ENCODE measurements at regions not wholly inside any gene's neighbourhood (a gene's known extent, or its start where the extent isn't known, plus 50 kb on each side); places are given as distances from the start of the nearest gene placed in this dataset.
"Not testable (repeated sequence)": the region's sequence is repeated elsewhere in the genome, so short reads cannot be mapped to it uniquely, and the experiment has no call there.

DNA sequence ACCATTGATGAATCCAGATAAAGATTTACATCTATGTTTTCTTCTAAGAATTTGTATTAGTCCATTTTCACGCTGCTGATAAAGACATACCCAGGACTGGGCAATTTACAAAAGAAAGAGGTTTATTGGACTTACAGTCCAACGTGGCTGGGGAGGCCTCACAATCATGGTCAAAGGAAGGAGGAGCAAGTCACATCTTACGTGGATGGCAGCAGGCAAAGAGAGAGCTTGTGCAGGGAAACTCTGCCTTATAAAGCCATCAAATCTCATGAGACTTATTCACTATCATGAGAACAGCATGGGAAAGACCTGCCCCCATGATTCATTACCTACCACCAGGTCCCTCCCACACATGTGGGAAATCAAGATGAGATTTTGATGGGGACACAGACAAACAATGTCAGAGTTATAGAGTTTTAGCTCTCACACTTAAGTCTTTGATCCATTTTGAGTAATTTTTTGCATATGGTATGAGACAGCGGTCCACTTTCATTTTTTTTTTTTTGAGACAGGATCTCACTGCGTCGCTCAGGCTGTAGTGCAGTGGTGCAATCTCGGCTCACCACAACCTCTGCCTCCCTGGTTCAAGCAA, 53.5 kb upstream of the JADE2 start:
- H3K27me3 Mint-ChIP-seq, H3K4me1 Mint-ChIP-seq, DNase-seq, H3K4me3 Mint-ChIP-seq, H3K36me3 Mint-ChIP-seq, H3K27ac Mint-ChIP-seq: not testable (repeated sequence)
- peaks cover 14% of the 10 kb centered on the region for H3K9me3 Mint-ChIP-seq

DNA sequence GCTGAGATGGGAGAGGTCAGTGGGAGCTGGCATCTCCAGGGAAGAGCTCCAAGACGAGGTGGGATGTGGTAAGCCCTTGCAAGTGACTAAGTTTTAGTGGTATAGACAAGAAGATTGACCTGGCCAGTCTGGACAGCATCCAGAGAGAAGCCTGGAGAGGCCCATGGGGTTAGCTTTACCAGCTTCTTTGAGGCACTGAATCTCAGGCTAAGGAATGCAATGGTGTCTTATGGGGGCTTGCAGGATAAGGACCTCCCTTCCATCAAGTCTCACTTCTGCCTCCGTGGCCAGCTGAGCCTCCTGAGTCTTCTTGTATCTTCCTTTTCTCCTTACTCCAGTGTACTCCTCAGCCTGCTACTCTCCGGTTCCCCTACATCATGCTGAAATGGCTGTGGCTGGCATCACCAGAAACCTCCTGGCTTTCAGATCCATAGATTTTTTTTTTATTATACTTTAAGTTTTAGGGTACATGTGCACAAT, 56.5 kb upstream of the JADE2 start:
- peaks cover 3% of the 10 kb centered on the region for H3K36me3 Mint-ChIP-seq
- no peaks in the 10 kb centered on the region for H3K27me3 Mint-ChIP-seq
- H3K4me1 Mint-ChIP-seq, result peaks cover 18% of the 10 kb centered on the region
- H3K4me3 Mint-ChIP-seq, result no peak overlapping the region
- DNase-seq, result no peak
- no peak overlapping the region for H3K27ac Mint-ChIP-seq
- H3K9me3 Mint-ChIP-seq, result peaks cover 12% of the 10 kb centered on the region

DNA sequence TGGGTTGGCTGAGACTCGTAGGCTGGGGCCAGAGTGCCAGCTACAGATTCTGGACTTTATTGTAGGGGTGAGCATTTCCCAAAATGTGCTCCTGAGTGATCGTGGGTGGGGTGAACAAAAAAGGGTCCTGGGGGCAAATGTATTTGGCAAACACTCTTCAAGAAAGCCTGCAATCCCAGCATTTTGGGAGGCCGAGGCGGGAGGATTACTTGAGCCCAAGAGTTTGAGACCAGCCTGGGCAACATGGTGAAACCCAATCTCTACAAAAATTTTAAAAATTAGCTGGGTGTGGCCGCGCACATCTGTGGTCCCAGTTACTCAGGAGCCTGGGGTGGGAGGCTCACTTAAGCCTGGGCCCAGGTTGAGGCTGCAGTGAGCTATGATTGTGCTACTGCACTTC, 55.5 kb upstream of the CDKN2AIPNL start:
- no peaks in the 10 kb centered on the region for H3K36me3 Mint-ChIP-seq
- H3K4me3 Mint-ChIP-seq, result no peak overlapping the region
- H3K9me3 Mint-ChIP-seq, result peaks cover 7% of the 10 kb centered on the region

DNA sequence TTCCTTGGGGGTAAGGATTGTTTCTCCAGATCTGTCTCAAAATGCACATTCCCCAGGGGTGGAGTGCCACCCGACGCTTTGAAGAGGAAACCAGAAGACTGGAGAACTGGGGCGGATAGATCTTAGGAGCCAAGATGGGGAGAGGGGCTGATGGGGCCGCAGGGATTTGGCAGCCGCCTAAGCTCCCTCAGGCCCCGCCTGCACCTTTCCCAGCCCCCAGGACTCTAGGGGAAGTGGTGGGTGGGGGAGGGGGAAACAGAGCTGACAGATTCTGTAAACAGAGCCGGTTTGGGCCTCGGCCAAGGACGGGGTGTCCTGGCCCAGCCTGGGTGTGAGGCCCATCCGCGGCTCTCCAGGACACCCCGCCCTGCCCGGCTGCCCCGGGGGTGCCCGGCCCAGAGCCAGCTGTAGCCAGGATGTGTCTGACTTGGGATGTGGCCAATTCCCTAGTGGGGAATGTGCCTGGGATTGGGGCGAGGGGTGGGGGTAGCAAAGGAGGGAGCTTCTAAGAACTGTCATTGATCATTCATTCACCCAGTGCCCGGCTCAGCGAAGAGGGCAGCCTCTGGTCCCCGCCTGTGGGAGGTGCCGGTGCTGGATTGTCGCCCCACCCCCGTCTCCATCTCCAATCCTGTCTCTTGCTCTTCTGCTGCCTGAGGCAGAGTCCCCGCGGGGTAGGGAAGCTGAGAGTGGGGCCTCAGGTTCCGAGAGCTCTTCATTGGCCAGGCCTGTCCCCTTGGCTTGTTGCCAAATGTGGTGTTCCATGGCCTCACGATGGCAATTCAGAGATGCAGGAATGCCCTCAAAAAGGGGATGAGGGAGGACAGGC, 54.8 kb upstream of the CDKN2AIPNL start:
- Mint-ChIP-seq H3K27me3 (no peaks in the 10 kb centered on the region), H3K4me1 (peaks cover 17% of the 10 kb centered on the region), H3K4me3 (peak overlapping the region; percentile 79), H3K9me3 (peaks cover 3% of the 10 kb centered on the region), H3K36me3 (no peaks in the 10 kb centered on the region), H3K27ac (peak overlapping the region; percentile 82)
- peak; percentile 28 for DNase-seq

More for the DNA sequence above, 55.5 kb upstream of the CDKN2AIPNL start:
- H3K4me1 Mint-ChIP-seq, result peaks cover 17% of the 10 kb centered on the region
- no peak overlapping the region for H3K27ac Mint-ChIP-seq
- no peak for DNase-seq
- no peaks in the 10 kb centered on the region for H3K27me3 Mint-ChIP-seq

- H3K4me1 Mint-ChIP-seq, result peaks cover 17% of the 10 kb centered on the region
- DNase-seq, result peak; percentile 72
- H3K27me3 Mint-ChIP-seq, result no peaks in the 10 kb centered on the region
- H3K27ac Mint-ChIP-seq, result peak overlapping the region; percentile 82
- H3K4me3 Mint-ChIP-seq, result peak overlapping the region; percentile 79
- no peaks in the 10 kb centered on the region for H3K36me3 Mint-ChIP-seq
- H3K9me3 Mint-ChIP-seq, result no peaks in the 10 kb centered on the region
Measured at GRCh38 chr5:134465816-134466240, 54.1 kb upstream of the CDKN2AIPNL start.

- peaks cover 17% of the 10 kb centered on the region for H3K4me1 Mint-ChIP-seq
- H3K4me3 Mint-ChIP-seq, result peak overlapping the region; percentile 79
- H3K27me3 Mint-ChIP-seq, result no peaks in the 10 kb centered on the region
- no peak overlapping the region for H3K27ac Mint-ChIP-seq
- no peaks in the 10 kb centered on the region for H3K9me3 Mint-ChIP-seq
- no peak for DNase-seq
- no peaks in the 10 kb centered on the region for H3K36me3 Mint-ChIP-seq
Measured at GRCh38 chr5:134464988-134465815, 53.5 kb upstream of the CDKN2AIPNL start.

GRCh38 chr5:134463991-134464760, 52.5 kb upstream of the CDKN2AIPNL start:
- Mint-ChIP-seq H3K4me3 (no peak overlapping the region), H3K27me3 (no peaks in the 10 kb centered on the region), H3K27ac (no peak overlapping the region), H3K36me3 (no peaks in the 10 kb centered on the region), H3K4me1 (peaks cover 17% of the 10 kb centered on the region), H3K9me3 (no peaks in the 10 kb centered on the region)
- DNase-seq, result no peak

GRCh38 chr5:134463176-134463720, 51.6 kb upstream of the CDKN2AIPNL start:
- H3K4me3 Mint-ChIP-seq, result no peak overlapping the region
- no peaks in the 10 kb centered on the region for H3K9me3 Mint-ChIP-seq
- no peaks in the 10 kb centered on the region for H3K36me3 Mint-ChIP-seq
- H3K4me1 Mint-ChIP-seq, result peaks cover 17% of the 10 kb centered on the region
- DNase-seq, result no peak
- H3K27ac Mint-ChIP-seq, result no peak overlapping the region
- H3K27me3 Mint-ChIP-seq, result no peaks in the 10 kb centered on the region

DNA sequence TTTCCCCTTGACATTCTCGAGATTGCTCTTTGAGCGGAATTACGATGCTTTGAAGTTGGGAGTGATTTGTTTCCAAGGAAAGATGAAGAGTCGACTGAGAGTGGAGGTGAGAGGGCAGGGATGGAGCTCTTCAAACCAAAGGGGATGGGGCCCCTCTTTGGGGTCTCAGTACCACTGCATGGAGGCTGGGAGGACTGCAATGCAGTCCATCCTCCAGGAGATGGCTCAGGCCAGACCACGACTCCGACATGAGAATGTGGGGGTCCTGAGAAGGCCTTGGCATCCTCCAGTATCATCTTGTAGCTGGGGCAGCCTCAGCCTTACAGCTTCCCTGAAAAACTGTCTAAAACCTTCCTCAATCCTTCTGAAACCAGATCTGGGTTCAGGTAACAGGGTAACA, 51.1 kb upstream of the CDKN2AIPNL start:
- H3K4me1 Mint-ChIP-seq, result peaks cover 17% of the 10 kb centered on the region
- no peaks in the 10 kb centered on the region for H3K36me3 Mint-ChIP-seq

GRCh38 chr5:134462047-134462575, 50.4 kb upstream of the CDKN2AIPNL start:
- no peaks in the 10 kb centered on the region for H3K27me3 Mint-ChIP-seq
- peaks cover 13% of the 10 kb centered on the region for H3K4me1 Mint-ChIP-seq
- no peak for DNase-seq
- H3K27ac Mint-ChIP-seq, result no peak overlapping the region
- H3K4me3 Mint-ChIP-seq, result no peak overlapping the region
- H3K36me3 Mint-ChIP-seq, result no peaks in the 10 kb centered on the region
- no peaks in the 10 kb centered on the region for H3K9me3 Mint-ChIP-seq

More for the DNA sequence above, 51.1 kb upstream of the CDKN2AIPNL start:
- H3K27ac Mint-ChIP-seq, result no peak overlapping the region
- DNase-seq, result no peak
- no peak overlapping the region for H3K4me3 Mint-ChIP-seq
- no peaks in the 10 kb centered on the region for H3K9me3 Mint-ChIP-seq
- no peaks in the 10 kb centered on the region for H3K27me3 Mint-ChIP-seq
